Parathyroid adenoma (tissue), 2 donors: ENCODE measurements at regions not wholly inside any gene's neighbourhood (a gene's known extent, or its start where the extent isn't known, plus 50 kb on each side); places are given as distances from the start of the nearest gene placed in this dataset.

Experiments
- H2AFZ ChIP-seq: fragments of 300-600 bp; sonication (generic); one replicate; pipeline ENCODE4 v1.7.0; 2017; ENCODE audit warnings: antibody characterized with exemption, mild to moderate bottlenecking
- H3K27ac ChIP-seq: fragments of 300-600 bp; sonication (generic); one replicate; pipeline ENCODE4 v1.7.0; 2017
- H3K27me3 ChIP-seq: fragments of 300-600 bp; sonication (generic); one replicate; pipeline ENCODE4 v1.7.0; 2017; ENCODE audit warnings: low read length; ENCODE audit not compliant: control insufficient read depth, insufficient read depth
- H3K36me3 ChIP-seq: fragments of 300-600 bp; sonication (generic); one replicate; pipeline ENCODE4 v1.7.0; 2017; ENCODE audit warnings: low read length; ENCODE audit not compliant: control insufficient read depth, insufficient read depth
- H3K4me1 ChIP-seq: fragments of 300-600 bp; sonication (generic); one replicate; pipeline ENCODE4 v1.7.0; 2017; ENCODE audit warnings: control low read depth
- H3K4me2 ChIP-seq: fragments of 300-600 bp; sonication (generic); one replicate; pipeline ENCODE4 v1.7.0; 2017; ENCODE audit warnings: low read length
- H3K4me3 ChIP-seq: fragments of 300-600 bp; sonication (generic); one replicate; pipeline ENCODE4 v1.7.0; 2017; ENCODE audit warnings: low read depth, low read length
- H3K79me2 ChIP-seq: fragments of 300-600 bp; sonication (generic); one replicate; pipeline ENCODE4 v1.7.0; 2017; ENCODE audit warnings: control low read depth
- H3K9ac ChIP-seq: fragments of 300-600 bp; sonication (generic); one replicate; pipeline ENCODE4 v1.7.0; 2017; ENCODE audit warnings: mild to moderate bottlenecking
- H3K9me3 ChIP-seq: fragments of 300-600 bp; sonication (generic); one replicate; pipeline ENCODE4 v1.7.0; 2017; ENCODE audit warnings: low read length; ENCODE audit not compliant: control insufficient read depth
- CTCF ChIP-seq: fragments of 300-600 bp; sonication (generic); IDR thresholded peaks from one replicate; pipeline ENCODE4 v1.7.0; 2017; ENCODE audit warnings: antibody characterized with exemption, mild to moderate bottlenecking
- donor health status: primary hyperparathyroidism.

GRCh38 chr6:102686461-102686860, 1293.0 kb downstream of the GRIK2 start:
- H3K36me3 ChIP-seq: no peaks in the 10 kb centered on the region

GRCh38 chr6:102680413-102680812, 1286.9 kb downstream of the GRIK2 start:
- no peaks in the 10 kb centered on the region for H3K27me3 ChIP-seq
- H3K9ac ChIP-seq: no peak overlapping the region
- no peak overlapping the region for H3K27ac ChIP-seq
- no peaks in the 10 kb centered on the region for H3K9me3 ChIP-seq
- H3K79me2 ChIP-seq: no peaks in the 10 kb centered on the region
- H3K4me1 ChIP-seq: no peaks in the 10 kb centered on the region
- H2AFZ ChIP-seq: no peak overlapping the region
- H3K4me2 ChIP-seq: no peak overlapping the region
- no peak for TF ChIP-seq CTCF
- no peak overlapping the region for H3K4me3 ChIP-seq
- no peaks in the 10 kb centered on the region for H3K36me3 ChIP-seq

More at GRCh38 chr6:102686461-102686860, 1293.0 kb downstream of the GRIK2 start:
- Histone ChIP-seq H3K27ac (no peak overlapping the region), H3K9me3 (no peaks in the 10 kb centered on the region), H3K27me3 (no peaks in the 10 kb centered on the region), H3K4me1 (no peaks in the 10 kb centered on the region), H2AFZ (no peak overlapping the region), H3K79me2 (no peaks in the 10 kb centered on the region), H3K4me3 (no peak overlapping the region), H3K9ac (no peak overlapping the region), H3K4me2 (no peak overlapping the region)
- TF ChIP-seq CTCF: no peak

DNA sequence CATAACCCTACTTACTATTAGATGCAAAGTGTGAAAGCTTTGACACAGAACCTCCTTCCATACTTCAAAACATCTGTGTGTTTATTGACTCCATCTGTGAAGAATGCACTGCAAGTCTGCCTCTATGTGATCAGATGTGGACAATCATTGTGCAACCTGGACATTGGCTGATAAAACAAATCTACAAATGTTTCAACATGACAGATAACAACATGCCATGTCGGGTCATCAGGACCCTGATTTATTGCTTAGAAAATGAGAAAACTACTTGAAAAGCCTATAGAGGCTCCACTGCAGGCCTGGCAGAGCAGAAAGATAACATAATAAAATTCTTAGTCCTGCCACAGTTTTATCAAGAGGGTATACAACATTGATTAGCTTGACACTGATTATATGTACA, 1286.4 kb downstream of the GRIK2 start:
- Histone ChIP-seq H3K27me3 (no peaks in the 10 kb centered on the region), H3K9ac (no peak overlapping the region), H3K79me2 (no peaks in the 10 kb centered on the region), H3K4me2 (no peak overlapping the region), H3K36me3 (no peaks in the 10 kb centered on the region), H3K27ac (no peak overlapping the region), H3K4me3 (no peak overlapping the region), H3K4me1 (no peaks in the 10 kb centered on the region), H2AFZ (no peak overlapping the region), H3K9me3 (no peaks in the 10 kb centered on the region)
- TF ChIP-seq CTCF: no peak

GRCh38 chr6:102677225-102677624, 1283.7 kb downstream of the GRIK2 start:
- H3K27me3 ChIP-seq: no peaks in the 10 kb centered on the region
- no peak overlapping the region for H3K4me2 ChIP-seq
- no peak overlapping the region for H3K27ac ChIP-seq
- no peak overlapping the region for H3K9ac ChIP-seq
- no peaks in the 10 kb centered on the region for H3K36me3 ChIP-seq
- no peaks in the 10 kb centered on the region for H3K9me3 ChIP-seq
- H3K4me1 ChIP-seq: no peaks in the 10 kb centered on the region
- no peak for TF ChIP-seq CTCF
- H3K79me2 ChIP-seq: no peaks in the 10 kb centered on the region
- H2AFZ ChIP-seq: no peak overlapping the region
- no peak overlapping the region for H3K4me3 ChIP-seq

GRCh38 chr6:102670735-102671134, 1277.2 kb downstream of the GRIK2 start:
- no peaks in the 10 kb centered on the region for H3K9me3 ChIP-seq
- H3K27ac ChIP-seq: no peak overlapping the region
- H2AFZ ChIP-seq: no peak overlapping the region
- H3K36me3 ChIP-seq: no peaks in the 10 kb centered on the region
- no peak overlapping the region for H3K4me2 ChIP-seq
- no peaks in the 10 kb centered on the region for H3K4me1 ChIP-seq
- TF ChIP-seq CTCF: no peak
- no peak overlapping the region for H3K9ac ChIP-seq
- H3K4me3 ChIP-seq: no peak overlapping the region
- no peaks in the 10 kb centered on the region for H3K79me2 ChIP-seq
- no peaks in the 10 kb centered on the region for H3K27me3 ChIP-seq
